Psoas muscle (tissue), 7 donors: ENCODE measurements at regions not wholly inside any gene's neighbourhood (a gene's known extent, or its start where the extent isn't known, plus 50 kb on each side); places are given as distances from the start of the nearest gene placed in this dataset.

Source experiments
- ATAC-seq, 4 donors: fragments of 200-7000 bp; cut with Tn5 transposase; one replicate each; pipeline ENCODE4 v1.9.1; 2020; ENCODE audit warnings: moderate library complexity in 3 of 4, mild to moderate bottlenecking in 2 of 4
- DNase-seq, 2 donors: peaks; one replicate each; pipeline ENCODE4 v3.0.0-alpha.2; 2020
- H3K27ac ChIP-seq: fragments of 200-600 bp; one replicate; pipeline ENCODE4 v1.8.0; 2022
- H3K27me3 ChIP-seq, 3 donors: fragments of 200-600 bp in 1 of 3; one replicate each; pipeline versions ENCODE4 v1.6.1 to v1.8.0; 2013 to 2022; ENCODE audit warnings: low read length in 2 of 3, mild to moderate bottlenecking in 2 of 3, moderate library complexity in 1 of 3; ENCODE audit not compliant: insufficient read depth in 3 of 3
- H3K36me3 ChIP-seq, 2 donors: fragments of 200-600 bp in 1 of 2; one replicate each; pipeline versions ENCODE4 v1.6.1 to v1.8.0; 2013 to 2022; ENCODE audit warnings: low read depth in 1 of 2, mild to moderate bottlenecking in 1 of 2, moderate library complexity in 1 of 2; ENCODE audit not compliant: insufficient read depth in 1 of 2
- H3K4me1 ChIP-seq: fragments of 200-600 bp; one replicate; pipeline ENCODE4 v1.8.0; 2022
- H3K4me3 ChIP-seq: fragments of 200-600 bp; one replicate; pipeline ENCODE4 v1.8.0; 2022; ENCODE audit warnings: mild to moderate bottlenecking
- H3K9me3 ChIP-seq: fragments of 200-600 bp; one replicate; pipeline ENCODE4 v1.8.0; 2022
- CTCF ChIP-seq: fragments of 200-600 bp; IDR thresholded peaks from one replicate; pipeline ENCODE4 v1.8.0; 2022; ENCODE audit warnings: antibody characterized with exemption
- WGBS, 3 donors: extraction: QIAGEN DNeasy Blood & Tissue Kit; methylation state at CpG; one replicate each; pipeline versions ENCODE4 v1.1.6 to v1.1.7; 2013; 5-methylcytosine and 5-hydroxymethylcytosine counted together
- intact Hi-C, 2 donors: fragments of 100-400 bp; cut with DNase I; formaldehyde crosslinking; loops; one replicate each; pipeline versions ENCODE4 v1.11.0 to v1.14.2; 2022
- donor health status: healthy with polysubstance abuse.
- donor health status: DM: no; HTN: no; CAD: no; lungs with moderate emphysema.
- donor health status: Bipolar disorder and iron deficiency.
- donor health status: healthy.
- donor health status: DM: yes; HTN: yes; CAD: no.
- donor health status: DM: no; HTN: no; CAD: no.
- donor health status: DM: yes; HTN: yes; CAD: no.

- WGBS, 3 donors = 77 to 81% (median 81%) methylated on average over 4 of the region's 4 CpGs
- Histone ChIP-seq H3K27ac (no peak overlapping the region), H3K4me1 (no peaks in the 10 kb centered on the region), H3K27me3 (no peaks in the 10 kb centered on the region), H3K9me3 (no peaks in the 10 kb centered on the region), H3K4me3 (no peak overlapping the region), H3K36me3 (no peaks in the 10 kb centered on the region)
- no peak for DNase-seq
- ATAC-seq = no peak
- intact Hi-C loops = no loop called here
- TF ChIP-seq CTCF = no peak
Measured at GRCh38 chr5:27276119-27276518, 237.7 kb upstream of the CDH9 start.

- no peaks in the 10 kb centered on the region for H3K9me3 ChIP-seq
Measured at GRCh38 chr5:27275345-27275744, 237.0 kb upstream of the CDH9 start.

GRCh38 chr5:27269766-27270165, 231.4 kb upstream of the CDH9 start:
- no peaks in the 10 kb centered on the region for H3K9me3 ChIP-seq
- TF ChIP-seq CTCF = no peak
- WGBS, 3 donors = 90 to 93% (median 91%) methylated on average over 4 of the region's 4 CpGs
- no peaks in the 10 kb centered on the region for H3K4me1 ChIP-seq
- peaks cover 0 to 2% (median 0%) of the 10 kb centered on the region in 3 donors for H3K27me3 ChIP-seq
- ATAC-seq = no peak
- no peak overlapping the region for H3K27ac ChIP-seq
- DNase-seq = no peak
- no peak overlapping the region for H3K4me3 ChIP-seq
- intact Hi-C loops = no loop called here
- no peaks in the 10 kb centered on the region for H3K36me3 ChIP-seq

More at GRCh38 chr5:27275345-27275744, 237.0 kb upstream of the CDH9 start:
- DNase-seq (no peak), ATAC-seq (no peak)
- Histone ChIP-seq H3K4me3 (no peak overlapping the region), H3K27ac (no peak overlapping the region), H3K4me1 (no peaks in the 10 kb centered on the region), H3K27me3 (no peaks in the 10 kb centered on the region), H3K36me3 (no peaks in the 10 kb centered on the region)
- no peak for TF ChIP-seq CTCF
- intact Hi-C loops = no loop called here
- WGBS, 3 donors = 74 to 79% (median 79%) methylated on average over 3 of the region's 3 CpGs

- H3K27ac ChIP-seq = no peak overlapping the region
- no peak overlapping the region for H3K4me3 ChIP-seq
- DNase-seq (no peak), ATAC-seq (no peak)
- H3K9me3 ChIP-seq = no peaks in the 10 kb centered on the region
- peaks cover 0 to 2% (median 0%) of the 10 kb centered on the region in 3 donors for H3K27me3 ChIP-seq
- H3K36me3 ChIP-seq = no peaks in the 10 kb centered on the region
- no peak for TF ChIP-seq CTCF
- intact Hi-C loops = no loop called here
- 94 to 95% (median 95%) methylated on average over 23 to 27 of the region's 27 CpGs for WGBS, 3 donors
- no peaks in the 10 kb centered on the region for H3K4me1 ChIP-seq
Measured at GRCh38 chr5:27267209-27267824, 228.9 kb upstream of the CDH9 start.

GRCh38 chr5:27266184-27266583, 227.8 kb upstream of the CDH9 start:
- no peak overlapping the region for H3K4me3 ChIP-seq
- no peaks in the 10 kb centered on the region for H3K9me3 ChIP-seq
- H3K4me1 ChIP-seq = no peaks in the 10 kb centered on the region
- WGBS, 3 donors = 63 to 66% (median 64%) methylated on average over 2 of the region's 2 CpGs
- peaks cover 0 to 2% (median 0%) of the 10 kb centered on the region in 3 donors for H3K27me3 ChIP-seq
- H3K27ac ChIP-seq = no peak overlapping the region
- no peaks in the 10 kb centered on the region for H3K36me3 ChIP-seq
- DNase-seq = no peak
- no peak for TF ChIP-seq CTCF
- intact Hi-C loops = no loop called here
- ATAC-seq = no peak
